Lower leg skin (tissue), 4 donors: ENCODE measurements at regions not wholly inside any gene's neighbourhood (a gene's known extent, or its start where the extent isn't known, plus 50 kb on each side); places are given as distances from the start of the nearest gene placed in this dataset.

ENCODE experiments used
- DNase-seq, 2 donors: peaks; one replicate each; pipeline ENCODE4 v3.0.0-alpha.2; 2019; ENCODE audit warnings: low spot score in 2 of 2
- H3K4me3 ChIP-seq: fragments of 200-600 bp; sonication (generic); 2 replicates; pipeline ENCODE4 v1.5.1; 2017; ENCODE audit warnings: mild to moderate bottlenecking, low read depth; ENCODE audit not compliant: poor library complexity, severe bottlenecking
- CTCF ChIP-seq, 3 donors: fragments of 450-650 bp; IDR thresholded peaks; one replicate each; pipeline ENCODE4 v1.5.1; 2016; ENCODE audit warnings: antibody characterized with exemption in 3 of 3, mild to moderate bottlenecking in 3 of 3, moderate library complexity in 2 of 3
- POLR2A ChIP-seq, 2 donors: fragments of 450-650 bp; IDR thresholded peaks; one replicate each; pipeline ENCODE4 v1.6.1; 2016 to 2017; ENCODE audit warnings: antibody characterized with exemption in 2 of 2, mild to moderate bottlenecking in 1 of 2, moderate library complexity in 1 of 2
- WGBS, 2 donors: methylation state at CpG; one replicate each; pipeline ENCODE4 v1.1.5; 2018; 5-methylcytosine and 5-hydroxymethylcytosine counted together
- intact Hi-C: fragments of 100-400 bp; cut with DNase I; formaldehyde crosslinking; loops from one replicate; pipeline ENCODE4 v1.15.0; 2023; ENCODE audit warnings: low total_unique reads

GRCh38 chr7:91543646-91544045 lies 279.4 kb downstream of the FZD1 start:
- 87 to 90% methylated on average over 1 of the region's 1 CpG for WGBS, 2 donors
- TF ChIP-seq CTCF (IDR thresholded peaks at IDR 0.05): no peak
- no peak for TF ChIP-seq POLR2A (IDR thresholded peaks at IDR 0.05)
- no peak overlapping the region for H3K4me3 ChIP-seq
- DNase-seq: no peak
- intact Hi-C loops: no loop called here

- no peak for DNase-seq
- 85 to 95% methylated on average over 1 of the region's 1 CpG for WGBS, 2 donors
- intact Hi-C loops: no loop called here
- TF ChIP-seq CTCF (IDR thresholded peaks at IDR 0.05) (no peak), POLR2A (IDR thresholded peaks at IDR 0.05) (no peak)
- no peak overlapping the region for H3K4me3 ChIP-seq
Measured at GRCh38 chr7:91549878-91550277, 285.6 kb downstream of the FZD1 start.

- H3K4me3 ChIP-seq: no peak overlapping the region
- DNase-seq: no peak
- intact Hi-C loops: no loop called here
- 74 to 77% methylated on average over 1 of the region's 1 CpG for WGBS, 2 donors
- TF ChIP-seq CTCF (IDR thresholded peaks at IDR 0.05) (no peak), POLR2A (IDR thresholded peaks at IDR 0.05) (no peak)
Measured at GRCh38 chr7:91550931-91551330, 286.7 kb downstream of the FZD1 start.

- TF ChIP-seq CTCF (IDR thresholded peaks at IDR 0.05) (no peak), POLR2A (IDR thresholded peaks at IDR 0.05) (no peak)
- no peak for DNase-seq
- intact Hi-C loops: no loop called here
- no peak overlapping the region for H3K4me3 ChIP-seq
- WGBS, 2 donors: 65 to 66% methylated on average over 5 of the region's 5 CpGs
Measured at GRCh38 chr7:91551377-91552175, 287.3 kb downstream of the FZD1 start.

- TF ChIP-seq CTCF (IDR thresholded peaks at IDR 0.05) (no peak), POLR2A (IDR thresholded peaks at IDR 0.05) (no peak)
- no peak overlapping the region for H3K4me3 ChIP-seq
- WGBS, 2 donors: 84 to 90% methylated on average over 3 of the region's 3 CpGs
- intact Hi-C loops: no loop called here
- DNase-seq: no peak
Measured at GRCh38 chr7:91553410-91553895, 289.2 kb downstream of the FZD1 start.

GRCh38 chr7:91554883-91555282 lies 290.6 kb downstream of the FZD1 start:
- TF ChIP-seq CTCF (IDR thresholded peaks at IDR 0.05) (no peak), POLR2A (IDR thresholded peaks at IDR 0.05) (no peak)
- H3K4me3 ChIP-seq: no peak overlapping the region
- WGBS, 2 donors: 74 to 80% methylated on average over 6 of the region's 6 CpGs
- no peak for DNase-seq
- intact Hi-C loops: no loop called here
